ENCODE measurements at regions not wholly inside any gene's neighbourhood (a gene's known extent, or its start where the extent isn't known, plus 50 kb on each side); places are given as distances from the start of the nearest gene placed in this dataset.

GRCh38 chr18:65487569-65487968, 263.2 kb upstream of the CDH7 start:
- DNase-seq, result no peak
- H3K27me3 Mint-ChIP-seq, result no peaks in the 10 kb centered on the region
- no peak overlapping the region for H3K4me3 Mint-ChIP-seq
- no peaks in the 10 kb centered on the region for H3K36me3 Mint-ChIP-seq
- H3K4me1 Mint-ChIP-seq, result no peaks in the 10 kb centered on the region
- peaks cover 4% of the 10 kb centered on the region for H3K9me3 Mint-ChIP-seq
- no peak overlapping the region for H3K27ac Mint-ChIP-seq

GRCh38 chr18:65477455-65477854, 273.4 kb upstream of the CDH7 start:
- H3K36me3 Mint-ChIP-seq, result no peaks in the 10 kb centered on the region
- H3K9me3 Mint-ChIP-seq, result no peaks in the 10 kb centered on the region
- no peak overlapping the region for H3K27ac Mint-ChIP-seq
- no peaks in the 10 kb centered on the region for H3K27me3 Mint-ChIP-seq
- H3K4me1 Mint-ChIP-seq, result no peaks in the 10 kb centered on the region
- DNase-seq, result no peak
- no peak overlapping the region for H3K4me3 Mint-ChIP-seq

GRCh38 chr18:65468881-65469280, 281.9 kb upstream of the CDH7 start:
- DNase-seq, result no peak
- Mint-ChIP-seq H3K9me3 (peaks cover 2% of the 10 kb centered on the region), H3K27me3 (no peaks in the 10 kb centered on the region), H3K4me1 (no peaks in the 10 kb centered on the region), H3K27ac (no peak overlapping the region), H3K36me3 (no peaks in the 10 kb centered on the region), H3K4me3 (no peak overlapping the region)

- no peak for DNase-seq
- Mint-ChIP-seq H3K27ac (no peak overlapping the region), H3K4me3 (no peak overlapping the region), H3K9me3 (peaks cover 3% of the 10 kb centered on the region), H3K4me1 (no peaks in the 10 kb centered on the region), H3K36me3 (no peaks in the 10 kb centered on the region), H3K27me3 (no peaks in the 10 kb centered on the region)
Observed at GRCh38 chr18:65464361-65464760, 286.5 kb upstream of the CDH7 start.

- Mint-ChIP-seq H3K27ac (no peak overlapping the region), H3K9me3 (peaks cover 1% of the 10 kb centered on the region), H3K36me3 (no peaks in the 10 kb centered on the region), H3K4me3 (no peak overlapping the region), H3K27me3 (no peaks in the 10 kb centered on the region), H3K4me1 (no peaks in the 10 kb centered on the region)
- DNase-seq, result no peak
Observed at GRCh38 chr18:65459741-65460140, 291.1 kb upstream of the CDH7 start.

DNA sequence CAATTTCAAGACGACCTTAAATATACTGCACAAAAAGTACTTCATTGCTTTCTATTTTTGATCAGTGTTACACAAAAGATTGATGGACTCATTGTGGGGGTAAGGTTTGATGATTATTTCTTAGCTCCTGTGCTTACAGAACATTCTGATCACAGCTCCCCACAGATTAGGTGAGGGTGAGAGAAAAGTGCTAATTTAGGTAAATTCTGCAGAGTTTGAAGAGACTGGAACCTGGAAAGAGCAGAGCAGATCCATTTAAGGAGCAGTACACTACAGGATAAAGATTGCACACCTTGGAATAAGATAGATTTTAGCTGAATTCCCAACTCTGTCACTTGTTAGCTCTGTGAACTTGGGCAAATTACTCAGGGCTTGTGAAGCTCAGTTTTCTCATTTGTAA, 291.9 kb upstream of the CDH7 start:
- H3K36me3 Mint-ChIP-seq, result no peaks in the 10 kb centered on the region

DNA sequence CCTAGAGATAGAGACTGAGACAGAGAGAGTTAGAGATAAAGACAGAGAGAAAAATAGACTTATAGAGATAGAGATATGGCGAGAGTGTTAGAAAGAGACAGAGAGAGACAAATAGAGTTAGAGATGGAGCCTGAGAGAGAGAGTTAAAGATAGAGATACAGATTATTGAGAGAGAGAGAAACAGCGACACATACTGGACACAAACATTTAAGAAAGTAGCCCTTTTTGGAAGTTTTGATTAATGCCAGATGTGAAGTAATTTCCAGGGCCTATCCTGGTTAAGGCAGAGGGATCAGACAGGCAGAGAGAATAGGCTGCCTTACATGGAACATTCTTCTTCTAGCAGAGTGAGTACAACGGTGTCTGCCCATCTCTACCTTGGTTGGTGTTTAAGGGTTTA, 311.6 kb upstream of the CDH7 start:
- no peaks in the 10 kb centered on the region for H3K36me3 Mint-ChIP-seq

More for the DNA sequence above, 291.9 kb upstream of the CDH7 start:
- Mint-ChIP-seq H3K27me3 (no peaks in the 10 kb centered on the region), H3K4me1 (no peaks in the 10 kb centered on the region), H3K27ac (no peak overlapping the region), H3K9me3 (peaks cover 1% of the 10 kb centered on the region), H3K4me3 (no peak overlapping the region)
- no peak for DNase-seq

DNA sequence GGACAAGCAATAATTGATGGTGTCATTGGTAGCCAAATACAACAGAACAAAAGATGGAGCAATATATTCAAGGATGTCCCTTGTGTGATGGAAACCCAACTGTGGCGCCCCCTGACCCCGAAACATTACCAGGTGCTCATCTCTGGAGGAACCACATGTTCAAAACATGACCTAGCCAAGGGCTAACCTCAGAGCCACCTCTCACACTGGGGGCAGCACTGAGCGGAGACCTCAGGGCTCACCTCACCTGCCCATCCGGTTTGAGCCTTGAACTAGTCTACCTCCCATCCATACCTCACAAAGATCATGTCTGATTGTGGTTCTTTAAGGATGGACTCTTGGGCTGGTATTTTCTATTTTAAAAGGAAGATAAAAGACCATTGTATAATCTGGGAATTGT, 314.4 kb upstream of the CDH7 start:
- Mint-ChIP-seq H3K27ac (no peak overlapping the region), H3K4me1 (no peaks in the 10 kb centered on the region), H3K9me3 (peaks cover 5% of the 10 kb centered on the region), H3K4me3 (no peak overlapping the region), H3K27me3 (no peaks in the 10 kb centered on the region), H3K36me3 (no peaks in the 10 kb centered on the region)
- no peak for DNase-seq

More for the DNA sequence above, 311.6 kb upstream of the CDH7 start:
- Mint-ChIP-seq H3K27me3 (no peaks in the 10 kb centered on the region), H3K4me1 (no peaks in the 10 kb centered on the region), H3K9me3 (peaks cover 6% of the 10 kb centered on the region), H3K27ac (no peak overlapping the region), H3K4me3 (no peak overlapping the region)
- DNase-seq, result no peak

GRCh38 chr18:65435534-65435933, 315.3 kb upstream of the CDH7 start:
- H3K36me3 Mint-ChIP-seq, result no peaks in the 10 kb centered on the region
- no peaks in the 10 kb centered on the region for H3K27me3 Mint-ChIP-seq
- H3K9me3 Mint-ChIP-seq, result peaks cover 3% of the 10 kb centered on the region
- no peak for DNase-seq
- H3K4me3 Mint-ChIP-seq, result no peak overlapping the region
- no peak overlapping the region for H3K27ac Mint-ChIP-seq
- H3K4me1 Mint-ChIP-seq, result no peaks in the 10 kb centered on the region

DNA sequence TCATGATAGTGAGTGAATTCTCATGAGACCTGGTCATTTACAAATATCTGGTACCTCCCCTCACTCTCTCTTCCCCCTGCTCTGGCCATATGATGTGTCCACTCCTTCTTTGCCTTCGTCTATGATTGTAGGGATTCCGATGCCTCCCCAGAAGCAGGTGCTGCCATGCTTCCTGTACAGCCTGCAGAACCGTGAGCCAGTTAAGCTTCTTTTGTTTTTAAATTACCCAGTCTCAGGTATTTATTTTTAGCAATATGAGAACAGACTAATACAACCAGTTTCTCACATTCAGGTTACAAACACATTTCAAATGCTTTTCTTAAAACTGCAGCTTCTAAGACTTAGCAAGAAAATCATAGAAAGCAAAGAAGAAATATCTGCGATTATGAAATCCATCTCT, 321.2 kb upstream of the CDH7 start:
- Mint-ChIP-seq H3K4me1 (no peaks in the 10 kb centered on the region), H3K9me3 (peaks cover 2% of the 10 kb centered on the region), H3K27me3 (no peaks in the 10 kb centered on the region), H3K27ac (no peak overlapping the region), H3K36me3 (no peaks in the 10 kb centered on the region), H3K4me3 (no peak overlapping the region)
- DNase-seq, result no peak

GRCh38 chr18:65425366-65425765, 325.4 kb upstream of the CDH7 start:
- Mint-ChIP-seq H3K9me3 (peaks cover 4% of the 10 kb centered on the region), H3K4me1 (no peaks in the 10 kb centered on the region), H3K36me3 (no peaks in the 10 kb centered on the region), H3K27ac (no peak overlapping the region), H3K27me3 (no peaks in the 10 kb centered on the region), H3K4me3 (no peak overlapping the region)
- DNase-seq, result no peak

DNA sequence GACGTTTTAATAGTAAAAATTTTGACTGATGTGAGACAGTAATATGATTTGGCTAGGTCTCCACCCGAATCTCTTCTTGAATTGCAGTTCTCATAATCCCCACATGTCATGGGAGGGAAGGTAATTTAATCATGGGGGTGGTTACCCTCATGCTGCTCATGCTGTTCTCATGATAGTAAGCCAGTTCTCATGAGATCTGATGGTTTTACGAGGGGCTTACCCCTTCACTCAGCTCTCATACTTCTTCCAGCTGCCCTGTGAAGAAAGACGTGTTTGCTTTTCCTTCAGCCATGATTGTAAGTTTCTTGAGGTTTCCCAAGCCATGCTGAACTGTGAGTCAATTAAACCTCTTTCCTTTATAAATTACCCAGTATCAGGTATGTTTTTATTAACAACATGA, 327.0 kb upstream of the CDH7 start:
- Mint-ChIP-seq H3K4me1 (no peaks in the 10 kb centered on the region), H3K9me3 (peaks cover 2% of the 10 kb centered on the region), H3K36me3 (no peaks in the 10 kb centered on the region), H3K27me3 (no peaks in the 10 kb centered on the region), H3K4me3 (no peak overlapping the region), H3K27ac (no peak overlapping the region)
- DNase-seq, result no peak

DNA sequence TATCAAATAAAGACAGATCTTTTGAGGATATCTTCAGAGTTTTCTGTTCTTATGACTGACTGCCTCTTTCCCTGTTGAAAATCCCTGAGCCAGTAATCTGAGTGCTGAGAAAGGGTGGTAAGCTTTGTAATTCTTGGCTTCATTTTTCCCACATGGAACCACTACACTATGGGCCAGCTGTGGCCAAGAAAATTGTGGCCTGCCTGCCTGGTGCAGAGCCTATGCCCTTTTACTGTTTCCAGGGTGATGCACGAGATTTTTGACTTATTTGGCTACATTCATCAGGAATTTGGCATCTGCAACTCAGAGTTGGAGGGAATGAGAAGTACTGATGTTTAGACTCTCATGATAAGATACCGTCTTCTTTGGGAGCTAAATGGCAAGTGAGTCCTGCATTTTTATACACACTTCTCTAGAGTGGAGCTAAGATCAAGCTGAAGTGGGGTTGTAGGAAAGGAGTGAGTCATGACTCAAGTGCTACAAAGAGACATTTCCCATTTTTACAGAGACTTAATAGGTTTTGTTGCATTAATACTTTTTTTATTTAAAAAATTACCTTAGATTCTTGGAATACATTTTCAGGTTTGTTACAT, 328.2 kb upstream of the CDH7 start:
- no peak overlapping the region for H3K27ac Mint-ChIP-seq
- H3K36me3 Mint-ChIP-seq, result no peaks in the 10 kb centered on the region
- H3K4me3 Mint-ChIP-seq, result no peak overlapping the region
- no peak for DNase-seq
- no peaks in the 10 kb centered on the region for H3K27me3 Mint-ChIP-seq
- no peaks in the 10 kb centered on the region for H3K4me1 Mint-ChIP-seq
- peaks cover 2% of the 10 kb centered on the region for H3K9me3 Mint-ChIP-seq

DNA sequence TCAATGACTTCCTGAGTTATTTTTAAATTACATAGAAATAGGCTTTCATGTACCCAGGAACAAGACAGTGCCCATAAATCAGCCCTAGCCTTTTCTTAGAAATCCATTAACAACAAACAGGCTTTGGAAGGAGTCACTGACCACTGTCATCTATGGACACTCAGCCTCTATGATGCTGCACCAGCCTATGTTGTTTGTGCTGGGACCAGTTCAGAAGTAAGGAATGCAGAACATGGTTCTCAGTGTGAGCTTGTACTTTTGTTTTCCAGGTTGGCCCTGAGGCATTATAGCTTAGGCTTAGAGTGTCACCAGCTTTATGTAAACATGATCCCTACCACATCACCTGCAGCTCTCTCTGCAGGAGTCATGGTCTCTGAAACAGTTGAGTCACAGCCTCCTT, 335.7 kb upstream of the CDH7 start:
- Mint-ChIP-seq H3K36me3 (no peaks in the 10 kb centered on the region), H3K27ac (no peak overlapping the region), H3K27me3 (no peaks in the 10 kb centered on the region), H3K4me3 (no peak overlapping the region), H3K9me3 (no peaks in the 10 kb centered on the region), H3K4me1 (no peaks in the 10 kb centered on the region)
- no peak for DNase-seq

DNA sequence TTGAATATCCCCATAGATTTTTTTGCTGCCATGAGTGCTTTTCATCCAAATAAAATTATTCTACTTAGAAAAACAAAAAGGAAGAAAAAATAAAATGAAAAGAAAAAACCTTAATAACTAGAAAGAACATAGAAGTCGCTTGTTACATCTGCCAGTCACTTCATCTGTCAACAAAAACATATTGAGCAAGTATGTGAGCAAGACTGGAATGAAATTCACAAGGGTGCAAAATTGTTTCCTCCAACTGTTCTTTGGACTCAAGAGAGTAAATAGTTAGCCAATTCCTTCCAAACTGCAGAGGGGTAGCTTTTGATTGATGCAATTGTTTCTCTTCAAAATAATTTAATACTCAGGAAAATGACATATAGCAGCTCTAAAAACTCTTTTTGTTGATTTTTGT, 336.3 kb upstream of the CDH7 start:
- no peak for DNase-seq
- Mint-ChIP-seq H3K36me3 (no peaks in the 10 kb centered on the region), H3K4me1 (no peaks in the 10 kb centered on the region), H3K4me3 (no peak overlapping the region), H3K27me3 (no peaks in the 10 kb centered on the region), H3K27ac (no peak overlapping the region), H3K9me3 (no peaks in the 10 kb centered on the region)

GRCh38 chr18:65411061-65411460, 339.8 kb upstream of the CDH7 start:
- Mint-ChIP-seq H3K4me3 (no peak overlapping the region), H3K27me3 (no peaks in the 10 kb centered on the region), H3K4me1 (no peaks in the 10 kb centered on the region), H3K9me3 (no peaks in the 10 kb centered on the region), H3K27ac (no peak overlapping the region), H3K36me3 (no peaks in the 10 kb centered on the region)
- DNase-seq, result no peak

DNA sequence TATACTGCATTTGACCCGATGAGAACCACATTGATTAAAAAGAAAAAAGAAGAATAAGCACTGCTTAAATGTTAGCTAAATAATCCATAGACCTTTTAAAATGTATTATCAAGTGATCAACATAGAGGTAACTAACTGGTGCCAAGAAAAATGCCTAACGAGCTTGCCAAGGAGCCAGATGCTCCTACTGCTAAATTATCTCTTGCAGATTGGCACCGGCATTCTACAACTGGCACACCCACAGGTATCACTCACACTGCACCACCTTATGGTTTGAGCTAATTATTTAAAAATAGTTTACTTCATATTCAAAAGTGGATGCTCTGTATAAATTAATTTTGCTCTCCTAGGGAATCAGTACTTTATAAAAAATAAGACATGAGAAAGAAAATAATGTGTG, 341.6 kb upstream of the CDH7 start:
- Mint-ChIP-seq H3K27me3 (no peaks in the 10 kb centered on the region), H3K27ac (no peak overlapping the region), H3K4me1 (no peaks in the 10 kb centered on the region), H3K9me3 (peaks cover 2% of the 10 kb centered on the region), H3K36me3 (no peaks in the 10 kb centered on the region), H3K4me3 (no peak overlapping the region)
- DNase-seq, result no peak
